GM21360 (cell line): ENCODE measurements at regions not wholly inside any gene's neighbourhood (a gene's known extent, or its start where the extent isn't known, plus 50 kb on each side); places are given as distances from the start of the nearest gene placed in this dataset.

Experiments used
- ATAC-seq: cut with Tn5 transposase; IDR thresholded peaks from one replicate; pipeline ENCODE4 v1.9.1; 2021; ENCODE audit warnings: mild to moderate bottlenecking, moderate library complexity; ENCODE audit not compliant: unreplicated experiment

GRCh38 chr10:6660460-6660859 is 80.4 kb upstream of the PRKCQ start:
- no peak for ATAC-seq

GRCh38 chr10:6659451-6659850 is 79.4 kb upstream of the PRKCQ start:
- ATAC-seq = no peak

GRCh38 chr10:6657669-6658068 is 77.6 kb upstream of the PRKCQ start:
- no peak for ATAC-seq

DNA sequence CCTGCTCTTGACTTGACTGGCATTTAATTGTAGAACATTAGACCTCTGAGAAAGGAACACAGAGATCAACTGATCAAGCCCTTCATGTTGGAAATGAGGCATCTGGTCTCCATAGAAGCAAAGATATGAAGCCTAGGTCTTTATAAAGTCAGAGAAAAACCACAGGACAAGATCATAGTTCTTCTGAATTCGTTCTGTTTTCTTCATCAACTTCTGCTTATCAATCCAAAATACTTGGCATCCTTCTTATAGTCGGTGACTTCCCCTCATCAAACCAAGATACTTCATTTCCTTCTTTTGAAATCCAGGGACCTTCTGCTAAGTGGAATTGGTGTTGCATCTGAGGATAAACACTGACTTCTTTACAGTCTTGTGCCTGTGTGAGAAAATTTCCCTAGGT is 77.1 kb upstream of the PRKCQ start:
- no peak for ATAC-seq

DNA sequence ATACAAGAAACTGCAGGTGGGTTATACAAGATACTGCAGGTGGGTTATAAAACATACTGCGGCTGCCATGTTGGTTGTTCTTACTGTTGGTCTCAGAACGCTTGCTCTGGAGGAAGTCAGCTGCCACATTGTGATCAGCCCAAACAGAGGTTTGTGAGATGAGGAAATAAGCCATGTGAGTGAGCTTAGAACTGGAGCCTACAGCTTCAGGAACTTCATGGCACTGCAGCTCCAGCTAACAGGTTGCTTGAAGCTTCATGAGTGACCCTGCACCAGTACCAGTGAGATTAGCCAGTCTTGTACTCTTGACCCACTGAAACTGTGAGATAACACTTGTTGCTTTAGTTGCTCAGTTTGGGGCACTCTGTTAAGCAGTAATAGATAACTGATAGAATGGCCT is 74.5 kb upstream of the PRKCQ start:
- no peak for ATAC-seq

DNA sequence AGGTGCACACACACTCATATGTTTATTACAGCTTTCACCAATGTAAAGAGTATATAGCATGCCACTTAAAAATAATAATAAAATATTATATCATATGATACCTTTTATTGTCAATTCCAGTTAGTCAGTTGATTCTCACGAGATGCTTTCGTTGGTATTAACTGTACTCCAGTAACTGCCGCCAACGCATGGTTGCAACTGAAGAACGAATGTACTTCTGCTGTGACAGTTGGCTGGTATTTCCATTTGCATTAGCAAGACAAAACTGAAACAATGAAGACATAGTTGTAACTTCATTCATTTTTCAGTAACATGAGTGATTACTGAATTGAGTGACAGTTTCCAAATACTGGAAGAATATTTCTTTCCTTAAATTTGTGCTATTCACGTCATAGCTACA is 70.5 kb upstream of the PRKCQ start:
- no peak for ATAC-seq

GRCh38 chr10:6649903-6650302 is 69.8 kb upstream of the PRKCQ start:
- ATAC-seq = no peak

DNA sequence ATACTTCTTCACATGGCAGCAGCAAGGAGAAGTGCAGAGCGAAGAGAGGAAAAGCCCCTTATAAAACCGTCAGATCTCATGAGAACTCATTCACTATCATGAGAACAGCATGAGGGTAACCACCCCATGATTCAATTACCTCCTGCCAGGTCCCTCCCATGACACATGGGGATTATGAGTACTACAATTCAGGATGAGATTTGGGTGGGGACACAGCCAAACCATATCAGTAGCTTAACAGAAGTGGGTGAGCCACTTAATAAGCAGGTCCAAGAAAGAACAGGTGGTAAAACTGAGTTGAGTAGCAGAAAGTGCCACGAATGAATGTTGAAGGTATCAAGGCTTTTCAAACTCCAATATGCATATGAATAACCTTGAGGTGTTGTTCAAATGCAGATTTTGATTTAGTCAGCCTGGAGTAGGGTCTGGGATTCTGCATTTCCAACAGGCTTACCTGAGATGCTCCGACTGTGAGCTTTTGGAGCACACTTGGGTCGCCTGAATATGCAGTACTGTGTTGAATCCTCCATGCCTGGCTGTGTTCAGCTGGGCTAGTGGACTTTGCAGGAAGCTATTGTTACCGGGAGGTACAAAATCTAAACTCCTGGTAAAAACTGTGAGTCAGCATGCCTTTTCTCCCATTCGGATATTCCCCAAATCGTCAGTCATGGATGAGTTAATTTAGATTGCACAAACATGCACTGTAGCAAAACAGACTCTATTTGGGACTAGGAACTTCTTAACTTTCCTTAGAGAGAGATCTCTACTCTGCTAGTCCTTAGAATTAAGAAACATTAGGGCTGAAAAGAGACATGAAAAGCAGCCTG is 69.0 kb upstream of the PRKCQ start:
- no peak for ATAC-seq

DNA sequence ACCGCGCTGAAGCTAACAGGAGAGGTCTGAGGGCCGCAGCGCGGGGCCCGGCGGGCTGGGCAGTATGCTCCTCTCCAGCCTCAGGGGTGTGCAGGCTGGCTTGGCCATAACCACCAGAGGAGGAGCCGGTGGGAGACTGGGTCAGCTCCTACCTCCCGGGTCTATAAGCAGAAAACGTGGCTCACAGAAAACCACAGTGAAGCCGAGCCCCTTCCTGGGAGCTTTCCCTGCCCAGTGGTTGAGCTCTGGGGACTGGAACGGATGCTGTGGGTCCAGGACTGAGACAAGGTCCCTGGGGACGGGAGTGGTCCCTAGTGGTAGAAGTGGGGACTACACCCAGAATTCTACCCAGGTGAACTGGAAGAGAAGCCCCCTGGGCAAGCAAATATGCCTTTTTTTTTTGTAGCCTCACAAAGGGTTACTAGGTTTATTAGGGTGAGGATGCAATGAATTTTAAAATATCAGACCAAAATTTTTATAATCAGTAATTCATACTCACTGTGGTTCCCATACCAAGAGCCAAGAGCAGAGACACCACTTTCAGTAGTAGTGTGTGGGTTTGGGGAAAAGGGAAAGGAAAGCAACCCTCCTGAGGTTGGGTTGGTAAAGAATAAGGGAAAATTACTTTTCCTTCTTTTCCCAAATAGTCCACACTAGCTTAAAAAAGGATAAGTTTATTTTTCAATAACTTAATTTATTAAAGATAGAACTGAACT is 67.9 kb upstream of the PRKCQ start:
- ATAC-seq = peak; percentile 76

- ATAC-seq = no peak
These were observed 63.9 kb upstream of the PRKCQ start for GRCh38 chr10:6643962-6644361.

GRCh38 chr10:6642876-6643275 is 62.8 kb upstream of the PRKCQ start:
- ATAC-seq = no peak

DNA sequence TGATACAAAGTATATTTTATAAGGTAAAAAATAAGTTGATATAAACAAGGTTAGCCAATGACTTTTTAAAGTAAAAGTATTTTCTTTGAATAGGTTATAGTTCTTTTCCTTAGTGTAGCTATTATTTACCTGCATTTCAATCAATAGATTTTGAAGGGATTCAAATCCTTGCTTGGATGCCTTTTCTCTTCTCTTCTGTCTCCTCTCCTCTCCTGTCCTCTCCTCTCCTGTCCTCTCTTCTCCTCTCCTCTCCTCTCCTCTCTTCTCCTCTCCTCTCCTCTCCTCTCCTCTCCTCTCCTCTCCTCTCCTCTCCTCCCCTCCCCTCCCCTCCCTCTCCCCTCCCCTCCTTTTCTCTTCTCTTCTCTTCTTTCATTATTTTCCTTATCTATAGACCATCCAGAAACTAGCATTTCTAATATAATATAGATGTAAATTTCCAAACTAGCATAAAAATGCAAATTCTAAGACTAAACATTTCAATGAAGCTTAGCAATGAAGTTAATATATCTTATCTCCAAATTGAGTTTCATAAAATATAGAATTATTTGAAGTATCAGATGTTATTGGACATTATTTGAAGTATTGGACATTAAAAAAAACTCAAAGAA is 60.5 kb upstream of the PRKCQ start:
- ATAC-seq = no peak

DNA sequence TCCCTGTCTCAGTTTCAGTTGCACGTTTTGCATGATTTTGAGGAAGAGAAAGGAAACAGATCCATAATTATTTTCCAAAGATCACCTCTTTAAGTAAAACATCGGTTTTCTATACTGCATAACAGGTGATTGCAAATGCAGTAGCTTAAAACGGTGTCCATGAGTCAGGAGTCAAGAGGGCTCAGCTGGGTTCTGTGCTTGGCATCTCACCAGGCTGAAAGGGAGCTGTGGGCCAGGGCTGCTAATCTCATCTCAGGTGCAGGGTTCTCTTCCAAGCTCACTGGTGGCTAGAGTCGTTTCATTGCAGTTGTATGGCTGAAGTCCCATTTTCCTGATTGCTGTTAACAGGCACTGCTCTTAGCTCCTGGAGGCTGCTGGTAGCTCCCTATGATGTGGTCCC is 57.0 kb upstream of the PRKCQ start:
- no peak for ATAC-seq

- ATAC-seq = no peak
These were observed 55.7 kb upstream of the PRKCQ start for GRCh38 chr10:6635784-6636183.
